Left renal pelvis (tissue), 4 donors: ENCODE measurements at regions not wholly inside any gene's neighbourhood (a gene's known extent, or its start where the extent isn't known, plus 50 kb on each side); places are given as distances from the start of the nearest gene placed in this dataset.

Experiments used
- DNase-seq, 4 donors: peaks; one replicate each; pipeline ENCODE4 v3.0.0-alpha.2; 2013; ENCODE audit warnings: low read depth in 4 of 4, low spot score in 3 of 4

- DNase-seq = no peak
These were observed 679.3 kb downstream of the FAT4 start for GRCh38 chr4:125994024-125994423.

- no peak for DNase-seq
These were observed 679.7 kb downstream of the FAT4 start for GRCh38 chr4:125994430-125994829.

GRCh38 chr4:126004941-126005340 is 690.2 kb downstream of the FAT4 start:
- DNase-seq = no peak

GRCh38 chr4:126007142-126007541 is 692.4 kb downstream of the FAT4 start:
- DNase-seq = no peak

GRCh38 chr4:126012691-126013290 is 698.0 kb downstream of the FAT4 start:
- DNase-seq = no peak

- no peak for DNase-seq
These were observed 703.5 kb downstream of the FAT4 start for GRCh38 chr4:126018274-126018673.

GRCh38 chr4:126023896-126024295 is 709.1 kb downstream of the FAT4 start:
- no peak for DNase-seq

- DNase-seq = no peak
These were observed 712.8 kb downstream of the FAT4 start for GRCh38 chr4:126027601-126028000.

- no peak for DNase-seq
These were observed 714.1 kb downstream of the FAT4 start for GRCh38 chr4:126028876-126029275.

- DNase-seq = no peak
These were observed 722.5 kb downstream of the FAT4 start for GRCh38 chr4:126037231-126037630.

- DNase-seq = no peak
These were observed 723.9 kb downstream of the FAT4 start for GRCh38 chr4:126038502-126039144.

- no peak for DNase-seq
These were observed 731.4 kb downstream of the FAT4 start for GRCh38 chr4:126046081-126046614.

- no peak for DNase-seq
These were observed 732.4 kb downstream of the FAT4 start for GRCh38 chr4:126047114-126047513.

- peak in 1 of 4 donors; percentile 15 for DNase-seq
These were observed 737.1 kb downstream of the FAT4 start for GRCh38 chr4:126051689-126052424.

GRCh38 chr4:126056116-126056650 is 741.4 kb downstream of the FAT4 start:
- DNase-seq = peak in 1 of 4 donors; percentile 2

GRCh38 chr4:126057371-126057770 is 742.6 kb downstream of the FAT4 start:
- DNase-seq = no peak

- DNase-seq = no peak
These were observed 743.8 kb downstream of the FAT4 start for GRCh38 chr4:126058596-126058995.

- no peak for DNase-seq
These were observed 746.9 kb downstream of the FAT4 start for GRCh38 chr4:126061655-126062054.

- DNase-seq = no peak
These were observed 750.3 kb downstream of the FAT4 start for GRCh38 chr4:126065016-126065415.

GRCh38 chr4:126071346-126072333 is 756.9 kb downstream of the FAT4 start:
- DNase-seq = no peak
